Left ventricle myocardium inferior (tissue), 1 donor: ENCODE measurements at regions not wholly inside any gene's neighbourhood (a gene's known extent, or its start where the extent isn't known, plus 50 kb on each side); places are given as distances from the start of the nearest gene placed in this dataset.

Source experiments
- DNase-seq: peaks from one replicate; pipeline ENCODE4 v3.0.0-alpha.2; 2020
- H3K27ac ChIP-seq: fragments of 200-600 bp; replicated peaks from 2 replicates; pipeline ENCODE4 v1.8.0; 2021
- H3K27me3 ChIP-seq: fragments of 200-600 bp; 2 replicates; pipeline ENCODE4 v1.8.0; 2021; ENCODE audit warnings: low read depth
- H3K36me3 ChIP-seq: fragments of 200-600 bp; 2 replicates; pipeline ENCODE4 v1.8.0; 2021
- H3K4me1 ChIP-seq: fragments of 200-600 bp; 2 replicates; pipeline ENCODE4 v1.8.0; 2021
- H3K4me3 ChIP-seq: fragments of 200-600 bp; 2 replicates; pipeline ENCODE4 v1.8.0; 2021; ENCODE audit warnings: mild to moderate bottlenecking, moderate library complexity
- H3K9me3 ChIP-seq: fragments of 200-600 bp; replicated peaks from 2 replicates; pipeline ENCODE4 v1.8.0; 2021
- intact Hi-C: fragments of 100-400 bp; cut with micrococcal nuclease; formaldehyde crosslinking; loops from one replicate; pipeline ENCODE4 v1.11.0; 2022
- TF ChIP-seq, protein P1 (sequence below): fragments of 200-600 bp; IDR thresholded peaks from 2 replicates; pipeline ENCODE4 v1.8.0; 2021; ENCODE audit warnings: antibody characterized with exemption, mild to moderate bottlenecking, borderline replicate concordance
- donor health status: DM: no; HTN: yes; CAD: no; lungs with severe emphysema.

DNA sequence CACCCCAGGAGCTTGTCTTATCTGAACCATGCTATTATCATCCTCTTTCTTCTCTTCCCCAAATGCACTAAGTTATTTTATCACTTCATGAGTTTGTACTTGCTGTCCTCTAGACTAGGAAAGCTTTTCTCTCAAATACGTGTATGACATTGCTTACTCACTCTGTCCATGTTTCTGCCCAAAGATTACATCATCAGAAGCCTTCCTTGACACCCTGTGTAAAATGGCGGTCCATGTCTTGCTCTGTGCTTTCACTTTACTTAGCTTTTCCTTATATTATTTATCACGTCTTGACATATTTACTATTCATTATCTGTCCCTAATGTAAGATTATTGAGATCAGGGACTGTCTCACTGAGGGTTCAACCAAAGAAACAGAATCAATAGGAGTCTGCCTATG is 196.1 kb upstream of the ZEB2 start:
- intact Hi-C loops = no loop called here
- Histone ChIP-seq H3K36me3 (no peaks in the 10 kb centered on the region), H3K4me1 (peaks cover 26% of the 10 kb centered on the region), H3K27me3 (no peaks in the 10 kb centered on the region), H3K9me3 (peaks cover 24% of the 10 kb centered on the region), H3K4me3 (no peak overlapping the region), H3K27ac (no peak overlapping the region)
- DNase-seq = no peak
- TF ChIP-seq, protein P1, sequence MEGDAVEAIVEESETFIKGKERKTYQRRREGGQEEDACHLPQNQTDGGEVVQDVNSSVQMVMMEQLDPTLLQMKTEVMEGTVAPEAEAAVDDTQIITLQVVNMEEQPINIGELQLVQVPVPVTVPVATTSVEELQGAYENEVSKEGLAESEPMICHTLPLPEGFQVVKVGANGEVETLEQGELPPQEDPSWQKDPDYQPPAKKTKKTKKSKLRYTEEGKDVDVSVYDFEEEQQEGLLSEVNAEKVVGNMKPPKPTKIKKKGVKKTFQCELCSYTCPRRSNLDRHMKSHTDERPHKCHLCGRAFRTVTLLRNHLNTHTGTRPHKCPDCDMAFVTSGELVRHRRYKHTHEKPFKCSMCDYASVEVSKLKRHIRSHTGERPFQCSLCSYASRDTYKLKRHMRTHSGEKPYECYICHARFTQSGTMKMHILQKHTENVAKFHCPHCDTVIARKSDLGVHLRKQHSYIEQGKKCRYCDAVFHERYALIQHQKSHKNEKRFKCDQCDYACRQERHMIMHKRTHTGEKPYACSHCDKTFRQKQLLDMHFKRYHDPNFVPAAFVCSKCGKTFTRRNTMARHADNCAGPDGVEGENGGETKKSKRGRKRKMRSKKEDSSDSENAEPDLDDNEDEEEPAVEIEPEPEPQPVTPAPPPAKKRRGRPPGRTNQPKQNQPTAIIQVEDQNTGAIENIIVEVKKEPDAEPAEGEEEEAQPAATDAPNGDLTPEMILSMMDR = no peak

GRCh38 chr2:144713410-144713809 is 193.5 kb upstream of the ZEB2 start:
- TF ChIP-seq, protein P1 = no peak
- Histone ChIP-seq H3K36me3 (no peaks in the 10 kb centered on the region), H3K27ac (no peak overlapping the region), H3K4me1 (peaks cover 26% of the 10 kb centered on the region), H3K9me3 (peaks cover 17% of the 10 kb centered on the region), H3K4me3 (no peak overlapping the region), H3K27me3 (no peaks in the 10 kb centered on the region)
- no peak for DNase-seq
- intact Hi-C loops = no loop called here

GRCh38 chr2:144712550-144712940 is 192.6 kb upstream of the ZEB2 start:
- Histone ChIP-seq H3K27ac (no peak overlapping the region), H3K4me3 (no peak overlapping the region), H3K36me3 (no peaks in the 10 kb centered on the region), H3K27me3 (no peaks in the 10 kb centered on the region), H3K4me1 (peaks cover 26% of the 10 kb centered on the region), H3K9me3 (peaks cover 8% of the 10 kb centered on the region)
- TF ChIP-seq, protein P1 = no peak
- intact Hi-C loops = no loop called here
- DNase-seq = no peak

DNA sequence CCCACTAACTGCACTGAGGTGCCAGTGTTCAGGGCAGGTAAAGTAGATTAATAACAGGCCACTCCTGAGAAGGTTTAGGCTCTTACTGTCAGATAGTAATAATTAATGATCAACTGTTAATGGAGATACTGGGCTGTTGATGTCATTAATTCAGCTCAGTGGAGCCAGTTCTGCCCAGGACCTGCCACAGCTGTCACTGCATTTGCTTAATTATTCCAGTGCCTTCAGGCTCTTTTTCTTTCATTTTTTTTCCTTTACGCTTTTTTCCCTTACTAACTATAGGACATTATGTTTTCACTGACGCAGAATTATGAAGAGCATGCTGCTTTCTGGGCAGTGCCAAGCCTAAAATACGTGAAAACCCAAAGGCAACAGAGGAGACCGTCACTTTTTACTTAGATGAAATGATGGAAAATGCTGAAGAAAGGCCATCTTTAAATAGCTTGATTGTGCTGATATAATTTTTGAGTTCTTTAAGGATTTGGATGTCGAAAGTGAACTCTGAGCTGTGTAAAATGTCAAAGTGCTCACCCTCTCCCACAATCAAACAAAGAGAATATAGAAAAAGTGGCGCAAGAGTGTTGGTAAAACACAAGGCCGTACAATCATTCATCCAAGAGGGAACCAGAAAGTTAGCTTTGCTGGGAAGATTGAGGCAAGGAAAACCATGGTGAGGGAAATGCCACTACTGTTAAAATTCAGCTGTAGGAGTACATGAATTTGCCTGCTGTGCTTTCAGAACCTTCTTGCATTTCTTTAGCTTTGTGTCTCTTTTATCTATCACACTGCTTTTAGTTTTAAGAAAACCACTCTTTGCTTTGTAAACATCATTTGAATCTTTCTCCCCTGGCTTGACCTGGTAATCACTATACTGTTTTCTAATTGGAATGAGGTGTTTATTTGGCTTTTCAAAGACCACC is 192.0 kb upstream of the ZEB2 start:
- DNase-seq = no peak
- TF ChIP-seq, protein P1 = no peak

DNA sequence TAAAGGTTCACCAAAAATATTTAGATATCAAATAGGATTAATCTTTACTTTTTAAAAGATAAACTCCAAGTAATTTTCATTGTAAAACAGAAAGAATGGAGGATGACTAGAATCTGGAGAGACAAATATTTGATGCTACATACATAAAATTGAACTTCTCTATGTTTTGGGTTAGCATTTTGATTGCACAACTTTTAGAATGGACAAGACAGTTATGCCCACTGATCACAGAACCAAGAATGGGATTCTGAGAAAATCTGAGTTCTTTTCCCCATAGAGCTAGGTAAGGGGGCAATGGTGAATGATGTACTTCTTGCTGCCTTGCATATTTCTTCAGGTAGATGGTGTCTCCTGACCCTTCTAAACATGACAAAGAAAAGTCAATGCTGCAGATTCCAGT is 191.2 kb upstream of the ZEB2 start:
- Histone ChIP-seq H3K9me3 (no peaks in the 10 kb centered on the region), H3K27ac (no peak overlapping the region), H3K36me3 (no peaks in the 10 kb centered on the region), H3K4me1 (peaks cover 26% of the 10 kb centered on the region), H3K27me3 (no peaks in the 10 kb centered on the region), H3K4me3 (no peak overlapping the region)
- TF ChIP-seq, protein P1 = no peak
- DNase-seq = no peak
- intact Hi-C loops = no loop called here

More for the DNA sequence above, 192.0 kb upstream of the ZEB2 start:
- Histone ChIP-seq H3K36me3 (no peaks in the 10 kb centered on the region), H3K27me3 (no peaks in the 10 kb centered on the region), H3K9me3 (peaks cover 2% of the 10 kb centered on the region), H3K27ac (no peak overlapping the region), H3K4me1 (peaks cover 26% of the 10 kb centered on the region), H3K4me3 (no peak overlapping the region)
- intact Hi-C loops = no loop called here
